ENCODE measurements at regions not wholly inside any gene's neighbourhood (a gene's known extent, or its start where the extent isn't known, plus 50 kb on each side); places are given as distances from the start of the nearest gene placed in this dataset.

- no peak for TF ChIP-seq CTCF (IDR thresholded peaks at IDR 0.05; ENCODE audit: insufficient read depth, low read length, poor library complexity, severe bottlenecking)
- H3K27me3 ChIP-seq (replicated peaks; ENCODE audit: control insufficient read depth, insufficient read depth, low read length): no peaks in the 10 kb centered on the region; the same call in 1 of the 2 replicates
- H3K36me3 ChIP-seq (ENCODE audit: control insufficient read depth, insufficient read depth, low read length): no peaks in the 10 kb centered on the region
- H3K4me3 ChIP-seq (replicated peaks; ENCODE audit: low read depth, low read length): no peak overlapping the region
- no peak for DNase-seq (ENCODE audit: extremely low read depth, insufficient read length)
These were observed 297.3 kb upstream of the LMCD1 start for GRCh38 chr3:8204331-8204730.

GRCh38 chr3:8204853-8205650 is 296.6 kb upstream of the LMCD1 start:
- H3K27me3 ChIP-seq (replicated peaks; ENCODE audit: control insufficient read depth, insufficient read depth, low read length): no peaks in the 10 kb centered on the region; the same call in 1 of the 2 replicates
- TF ChIP-seq CTCF (IDR thresholded peaks at IDR 0.05; ENCODE audit: insufficient read depth, low read length, poor library complexity, severe bottlenecking): no peak
- no peak for DNase-seq (ENCODE audit: extremely low read depth, insufficient read length)
- H3K36me3 ChIP-seq (ENCODE audit: control insufficient read depth, insufficient read depth, low read length): no peaks in the 10 kb centered on the region
- H3K4me3 ChIP-seq (replicated peaks; ENCODE audit: low read depth, low read length): no peak overlapping the region

- Histone ChIP-seq H3K27me3 (replicated peaks; ENCODE audit: control insufficient read depth, insufficient read depth, low read length) (no peaks in the 10 kb centered on the region; the same call in 1 of the 2 replicates), H3K4me3 (replicated peaks; ENCODE audit: low read depth, low read length) (no peak overlapping the region), H3K36me3 (ENCODE audit: control insufficient read depth, insufficient read depth, low read length) (no peaks in the 10 kb centered on the region)
- TF ChIP-seq CTCF (IDR thresholded peaks at IDR 0.05; ENCODE audit: insufficient read depth, low read length, poor library complexity, severe bottlenecking): no peak
- DNase-seq (ENCODE audit: extremely low read depth, insufficient read length): no peak
These were observed 295.7 kb upstream of the LMCD1 start for GRCh38 chr3:8205881-8206280.

- TF ChIP-seq CTCF (IDR thresholded peaks at IDR 0.05; ENCODE audit: insufficient read depth, low read length, poor library complexity, severe bottlenecking): no peak
- Histone ChIP-seq H3K36me3 (ENCODE audit: control insufficient read depth, insufficient read depth, low read length) (no peaks in the 10 kb centered on the region), H3K27me3 (replicated peaks; ENCODE audit: control insufficient read depth, insufficient read depth, low read length) (no peaks in the 10 kb centered on the region; the same call in 1 of the 2 replicates), H3K4me3 (replicated peaks; ENCODE audit: low read depth, low read length) (no peak overlapping the region)
- no peak for DNase-seq (ENCODE audit: extremely low read depth, insufficient read length)
These were observed 294.5 kb upstream of the LMCD1 start for GRCh38 chr3:8206971-8207617.

GRCh38 chr3:8210882-8211341 is 290.7 kb upstream of the LMCD1 start:
- DNase-seq (ENCODE audit: extremely low read depth, insufficient read length): no peak
- Histone ChIP-seq H3K27me3 (replicated peaks; ENCODE audit: control insufficient read depth, insufficient read depth, low read length) (no peaks in the 10 kb centered on the region; the same call in 1 of the 2 replicates), H3K36me3 (ENCODE audit: control insufficient read depth, insufficient read depth, low read length) (no peaks in the 10 kb centered on the region), H3K4me3 (replicated peaks; ENCODE audit: low read depth, low read length) (no peak overlapping the region)
- TF ChIP-seq CTCF (IDR thresholded peaks at IDR 0.05; ENCODE audit: insufficient read depth, low read length, poor library complexity, severe bottlenecking): no peak
